ENCODE measurements at regions not wholly inside any gene's neighbourhood (a gene's known extent, or its start where the extent isn't known, plus 50 kb on each side); places are given as distances from the start of the nearest gene placed in this dataset.

DNA sequence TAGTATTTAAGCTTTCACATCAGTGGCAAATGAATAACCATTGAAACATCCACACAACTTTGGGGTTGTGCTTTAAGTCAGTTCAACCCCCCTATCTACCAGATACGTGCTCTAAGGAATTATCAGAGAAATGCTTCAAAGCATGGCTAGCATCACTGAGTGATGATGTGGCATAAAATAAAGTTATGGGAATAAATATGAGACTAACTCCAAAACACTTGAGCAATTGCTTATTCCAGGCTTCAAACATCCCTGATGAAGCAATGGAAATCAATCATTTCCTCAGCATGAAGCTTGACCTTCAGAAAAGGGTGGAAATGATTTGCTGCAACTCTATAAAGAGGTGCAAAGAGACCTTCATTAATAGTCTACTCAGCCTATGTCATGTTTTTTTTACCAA is 292.0 kb upstream of the SMC2 start:
- DNase-seq, result no peak

DNA sequence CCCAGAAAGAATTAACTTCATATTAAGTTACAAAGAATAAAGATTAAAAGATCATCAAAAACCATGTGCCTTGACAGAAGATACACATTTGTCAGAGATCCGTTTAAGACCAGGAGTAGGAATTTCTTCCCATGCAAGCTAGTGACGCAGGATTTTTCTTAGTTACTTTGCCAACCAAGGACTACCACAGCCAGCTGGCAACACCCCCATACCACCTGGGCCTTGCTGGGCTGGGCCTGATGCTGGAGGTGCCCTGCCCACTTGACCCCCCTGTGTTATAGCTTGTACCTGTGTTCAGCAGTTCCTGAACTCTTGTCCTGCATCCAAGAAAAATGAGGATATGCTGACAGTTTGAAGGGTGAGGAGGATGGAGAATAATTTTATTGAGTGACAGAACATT is 290.9 kb upstream of the SMC2 start:
- no peak for DNase-seq

DNA sequence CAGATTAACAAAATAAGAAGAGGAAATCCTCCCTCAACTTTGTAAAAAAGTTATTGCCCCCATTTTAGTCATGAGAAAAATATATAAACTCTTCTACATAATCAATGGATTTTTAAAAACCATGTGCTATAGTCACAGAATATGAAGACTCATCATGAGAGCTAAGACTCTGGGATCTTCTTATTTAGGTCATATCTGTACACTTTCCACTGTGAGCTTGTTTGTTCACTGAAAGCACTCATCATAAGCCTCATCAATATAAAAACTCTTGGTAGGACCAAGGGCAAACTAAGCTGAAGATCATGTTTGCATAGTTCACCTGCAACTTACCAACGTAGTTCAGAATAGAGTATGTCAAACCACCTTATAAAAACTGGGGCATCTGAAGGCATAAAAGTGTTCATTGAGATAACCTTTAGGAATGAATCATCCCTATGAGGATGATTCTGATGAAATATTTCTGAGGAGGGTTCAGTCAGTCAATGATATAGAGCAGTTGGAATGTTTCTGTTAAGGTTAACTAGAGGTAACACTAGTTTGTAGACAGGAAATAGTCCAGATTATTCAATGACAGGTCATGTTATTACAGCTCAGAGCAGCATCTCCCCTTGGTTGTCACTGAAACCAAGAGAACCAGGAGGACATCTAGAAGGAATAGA is 289.9 kb upstream of the SMC2 start:
- no peak for DNase-seq

DNA sequence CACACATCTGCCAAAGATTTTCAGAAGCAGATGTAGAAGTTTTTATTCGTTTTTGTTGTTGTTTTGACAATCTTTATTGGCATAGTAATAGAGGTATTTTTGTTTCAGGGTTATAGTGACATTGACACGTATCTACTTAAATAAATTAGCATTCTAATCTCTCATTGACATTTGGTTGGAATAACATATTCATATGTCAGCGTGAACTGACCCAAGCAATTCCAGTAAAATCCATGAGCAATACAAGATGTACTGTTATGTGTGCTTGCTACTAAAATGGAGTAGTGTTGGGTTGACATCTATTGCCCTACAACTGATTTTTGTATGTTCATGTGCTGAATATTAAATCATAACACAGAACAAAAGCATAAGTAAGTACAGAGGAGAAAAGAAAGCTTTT is 284.4 kb upstream of the SMC2 start:
- no peak for DNase-seq

DNA sequence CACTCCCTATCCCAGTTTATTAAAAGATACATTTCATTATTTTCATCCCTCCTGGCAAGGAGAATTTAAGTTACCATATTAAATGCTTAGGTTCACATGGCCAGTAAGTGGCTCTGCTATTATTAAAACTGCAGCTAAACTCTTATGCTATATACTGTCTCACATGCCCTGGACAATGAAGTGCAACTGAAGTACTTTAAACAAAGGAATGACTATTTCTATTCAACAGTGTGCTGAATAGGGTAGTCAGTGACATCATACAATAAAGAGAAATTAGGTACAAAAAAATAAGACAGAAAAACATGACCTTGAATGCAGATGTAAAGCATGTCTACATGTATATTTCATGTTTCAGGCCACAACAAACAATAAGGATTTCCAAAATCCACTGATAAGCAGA is 282.6 kb upstream of the SMC2 start:
- DNase-seq, result no peak

DNA sequence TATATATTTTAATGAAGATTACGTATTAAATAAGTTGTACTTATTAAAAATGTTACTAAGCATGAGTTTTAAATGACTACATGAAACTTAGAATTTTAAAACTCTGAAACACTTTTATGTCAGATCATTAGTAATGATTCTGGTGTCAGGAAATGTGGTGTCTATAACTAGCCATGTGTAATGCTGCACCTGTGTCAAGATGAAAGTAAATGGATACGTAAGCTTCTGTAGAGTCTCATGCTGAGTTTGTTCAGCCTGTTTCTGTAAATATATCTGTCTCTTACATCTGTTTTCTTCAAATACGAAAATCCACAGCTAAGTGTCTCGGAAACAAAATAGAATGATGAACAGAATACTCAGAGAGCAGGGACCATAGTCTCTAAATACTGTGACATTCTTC is 278.0 kb upstream of the SMC2 start:
- DNase-seq, result no peak

DNA sequence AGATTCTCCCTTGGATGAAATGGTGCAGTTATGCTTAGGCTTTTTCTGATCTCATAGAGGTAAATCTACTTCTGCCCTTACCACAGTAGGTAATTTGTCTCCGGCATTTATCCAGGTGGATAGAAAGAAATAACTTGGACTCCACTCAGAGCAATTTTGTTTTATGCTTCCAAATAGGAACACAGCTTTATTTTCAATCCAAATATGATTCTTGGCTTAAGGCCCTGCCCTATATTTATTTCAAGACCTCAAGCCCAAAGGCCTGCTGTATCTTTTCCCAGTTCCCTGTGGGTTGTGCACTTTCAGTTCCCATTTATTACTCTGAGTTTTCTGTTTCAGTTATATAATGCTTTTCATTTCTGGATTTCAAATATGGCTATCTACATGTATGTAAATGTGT is 274.2 kb upstream of the SMC2 start:
- DNase-seq, result no peak

DNA sequence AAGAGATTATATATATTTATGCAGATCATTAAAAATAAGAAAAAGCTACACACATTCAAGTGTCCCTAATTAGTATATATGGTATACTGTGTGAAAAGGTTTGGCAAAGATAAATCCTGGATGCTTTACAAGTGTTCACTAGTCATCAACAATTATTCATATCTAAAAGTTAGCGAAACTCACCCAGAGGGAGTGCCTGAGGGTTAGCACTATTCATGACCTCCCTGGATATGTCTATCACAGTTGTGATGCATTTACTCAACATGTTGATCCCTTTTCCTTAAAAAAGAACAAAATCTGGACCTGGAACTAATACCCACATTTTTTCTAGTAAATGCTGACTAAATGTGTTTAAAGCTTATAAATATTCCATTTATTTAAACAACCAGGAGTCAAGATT is 273.0 kb upstream of the SMC2 start:
- DNase-seq, result no peak

DNA sequence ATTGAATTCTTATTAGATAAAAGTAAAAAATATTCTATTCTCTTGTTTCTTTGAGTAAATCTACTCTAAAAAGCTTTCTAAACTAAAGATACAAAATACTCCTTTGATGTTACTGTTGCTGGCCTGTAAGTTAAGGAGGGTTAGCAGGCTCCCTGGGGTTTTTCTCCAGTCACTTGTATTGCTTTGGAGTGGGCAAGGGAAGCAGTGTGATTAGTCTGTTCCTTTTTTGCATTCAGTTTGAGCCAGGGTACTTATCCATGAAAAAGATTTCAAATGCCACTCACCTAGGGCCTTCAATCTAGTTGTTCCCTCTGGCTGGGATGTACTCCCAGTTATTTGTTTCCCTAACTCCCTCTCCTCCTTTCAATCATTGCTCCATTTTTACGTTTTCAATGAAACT is 256.2 kb upstream of the SMC2 start:
- DNase-seq, result no peak

DNA sequence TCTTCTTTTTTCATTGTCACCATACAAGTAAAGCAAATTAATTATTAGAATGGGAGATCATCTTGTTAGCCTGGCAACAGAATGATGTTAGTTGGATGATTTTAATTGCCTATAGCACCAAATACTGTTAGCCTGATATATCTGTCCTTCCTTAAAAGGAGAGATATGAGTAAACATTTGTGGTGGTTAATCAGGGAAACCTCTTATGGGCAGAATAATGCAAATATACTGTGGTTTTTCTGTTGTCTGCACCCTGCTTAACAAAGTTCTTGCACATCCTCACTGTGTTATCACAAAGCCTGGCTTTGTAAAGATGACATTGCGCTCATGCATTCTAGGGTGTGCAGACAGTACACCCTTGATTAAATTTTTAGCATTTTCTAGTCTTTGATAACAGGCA is 254.9 kb upstream of the SMC2 start:
- DNase-seq, result no peak

DNA sequence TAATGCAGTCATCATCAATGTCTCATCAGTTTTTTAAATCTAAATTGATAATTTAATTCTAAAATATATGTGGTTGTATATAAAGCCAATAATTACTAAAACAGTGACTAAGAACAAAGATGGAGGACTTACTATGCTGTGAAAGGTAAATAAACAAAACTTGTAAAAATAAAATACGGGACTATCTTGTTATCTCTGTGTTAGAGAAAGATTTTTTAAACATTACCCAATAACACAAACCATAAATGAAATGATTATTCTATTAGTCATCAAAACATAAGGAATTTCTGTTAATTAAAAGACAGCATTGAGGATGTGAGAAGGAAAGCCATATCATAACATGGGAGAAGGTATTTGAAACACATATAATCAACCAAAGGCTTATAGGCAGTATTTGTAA is 226.2 kb upstream of the SMC2 start:
- no peak for DNase-seq

DNA sequence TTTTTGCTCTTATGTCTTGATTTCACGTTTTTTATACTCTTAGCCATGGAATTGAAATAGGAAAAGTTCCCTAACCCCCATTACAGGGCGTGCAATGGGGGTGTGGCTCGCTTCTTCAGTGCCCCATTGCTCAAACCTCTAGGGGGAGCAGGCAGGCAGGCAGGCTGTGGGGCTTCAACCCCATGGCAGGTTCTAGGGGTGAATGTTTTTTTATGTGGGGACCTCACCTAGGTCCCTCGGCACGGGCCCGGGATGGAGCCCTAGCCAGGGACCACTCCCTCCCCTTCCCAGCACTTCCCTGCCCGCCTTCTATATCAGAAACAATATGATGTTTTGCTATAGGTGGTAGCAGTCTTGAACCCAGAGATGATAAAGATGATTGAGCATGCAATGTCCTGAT is 221.3 kb upstream of the SMC2 start:
- no peak for DNase-seq

DNA sequence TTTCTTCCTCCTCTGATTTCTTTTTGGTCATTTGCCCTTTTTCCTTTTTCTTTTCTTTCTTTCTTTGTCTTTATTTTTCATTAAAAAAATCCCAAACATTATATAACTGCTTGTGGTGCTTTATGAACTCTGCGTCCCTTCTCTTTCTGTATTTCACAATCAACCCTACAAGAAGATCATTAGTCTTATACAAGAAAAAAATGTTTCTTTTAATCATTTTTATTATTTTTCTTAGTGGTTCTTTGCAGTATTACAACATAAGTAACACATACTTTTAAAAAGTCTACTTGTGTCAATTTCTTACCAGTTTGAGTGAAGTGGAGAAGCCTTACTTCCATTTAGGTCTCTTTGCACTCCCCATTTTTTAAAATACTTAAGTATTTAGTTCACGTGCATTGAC is 212.7 kb upstream of the SMC2 start:
- no peak for DNase-seq

DNA sequence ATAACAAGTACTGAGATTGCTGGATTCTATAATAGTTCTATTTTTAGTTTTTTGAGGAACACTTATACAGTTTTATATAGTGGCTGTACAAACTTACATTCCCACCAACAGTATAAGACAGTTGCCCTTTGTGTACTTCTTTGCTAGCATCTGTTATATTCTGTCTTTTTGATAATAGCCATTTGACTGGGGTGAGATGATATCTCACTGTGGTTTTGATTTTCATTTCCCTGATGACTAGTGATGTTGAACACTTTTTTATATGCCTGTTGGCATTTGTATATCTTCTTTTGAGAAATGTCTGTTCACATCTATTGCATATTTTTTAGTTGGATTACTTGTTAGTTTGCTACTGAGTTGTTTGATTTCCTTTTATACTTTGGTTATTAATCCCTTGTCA is 204.1 kb upstream of the SMC2 start:
- DNase-seq, result no peak

DNA sequence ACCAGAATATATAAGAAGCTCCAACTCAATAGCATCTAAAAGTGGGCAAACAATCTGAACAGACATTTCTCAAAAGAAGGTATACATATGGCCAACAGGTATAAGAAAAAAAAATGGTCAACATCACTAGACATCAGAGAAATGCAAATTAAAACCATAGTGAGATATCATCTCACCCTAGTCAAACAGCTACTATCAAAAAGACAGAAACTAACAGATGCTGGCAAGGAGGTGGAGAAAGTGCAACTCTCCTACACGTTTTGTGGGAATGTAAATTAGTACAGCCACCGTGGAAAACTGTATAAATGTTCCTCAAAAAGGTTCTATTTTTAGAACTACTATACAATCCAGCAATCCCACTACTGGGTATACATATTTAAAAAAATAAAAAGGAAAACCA is 199.9 kb upstream of the SMC2 start:
- no peak for DNase-seq

DNA sequence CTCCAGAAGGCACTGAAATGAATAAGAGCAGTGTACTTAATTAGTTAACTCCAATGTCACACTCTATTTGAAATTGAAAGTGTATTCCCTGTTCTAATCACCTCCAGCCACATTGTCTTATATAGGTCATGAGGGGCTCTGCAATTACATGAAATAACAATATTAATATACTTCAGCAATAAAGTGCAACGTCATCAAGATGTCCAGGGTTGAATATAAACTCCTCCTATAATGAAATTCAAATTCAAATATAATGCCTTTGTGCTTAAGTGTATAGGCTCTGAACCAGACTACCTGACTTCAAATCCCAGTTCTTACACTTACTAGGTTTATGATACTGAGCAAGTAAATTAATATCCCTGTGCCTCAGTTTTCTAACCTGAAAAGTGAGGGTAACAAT is 195.6 kb upstream of the SMC2 start:
- DNase-seq, result no peak

DNA sequence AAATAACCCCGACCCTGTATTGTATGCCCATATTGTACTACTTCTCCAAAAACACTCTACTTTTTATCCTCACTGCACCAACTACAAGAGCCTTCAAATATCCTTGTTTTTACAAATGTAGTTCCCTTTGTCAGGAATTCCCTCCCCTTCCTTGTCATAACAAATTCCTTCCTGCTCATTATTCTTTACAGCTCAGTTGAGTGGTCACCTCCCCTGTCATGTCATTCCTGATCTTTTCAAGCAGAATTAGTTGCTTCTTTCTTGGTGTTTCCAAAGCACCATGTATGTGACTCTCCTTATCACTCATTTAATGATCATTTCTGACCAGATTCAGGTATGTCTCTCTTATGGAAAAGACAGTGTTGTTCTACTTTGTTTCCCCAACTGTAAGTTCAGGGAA is 194.2 kb upstream of the SMC2 start:
- no peak for DNase-seq

DNA sequence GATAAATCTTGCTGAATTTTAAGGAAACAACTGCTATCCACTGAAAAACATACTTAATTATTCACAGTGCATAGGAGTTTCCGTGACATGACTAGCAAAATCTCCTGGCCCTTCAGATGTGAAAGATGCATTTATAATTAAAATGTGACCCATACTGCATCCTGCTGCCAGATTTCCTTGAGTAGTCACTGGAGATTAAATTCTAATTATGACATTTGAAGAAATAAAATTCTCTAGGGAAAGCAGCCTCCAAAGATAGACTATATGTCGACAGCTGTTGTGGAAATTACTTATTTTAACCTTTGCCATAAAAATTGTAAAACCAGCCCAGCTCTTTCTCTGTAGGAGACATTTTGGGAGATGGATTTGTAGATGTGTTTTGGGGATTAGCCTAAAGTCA is 193.6 kb upstream of the SMC2 start:
- DNase-seq, result no peak

DNA sequence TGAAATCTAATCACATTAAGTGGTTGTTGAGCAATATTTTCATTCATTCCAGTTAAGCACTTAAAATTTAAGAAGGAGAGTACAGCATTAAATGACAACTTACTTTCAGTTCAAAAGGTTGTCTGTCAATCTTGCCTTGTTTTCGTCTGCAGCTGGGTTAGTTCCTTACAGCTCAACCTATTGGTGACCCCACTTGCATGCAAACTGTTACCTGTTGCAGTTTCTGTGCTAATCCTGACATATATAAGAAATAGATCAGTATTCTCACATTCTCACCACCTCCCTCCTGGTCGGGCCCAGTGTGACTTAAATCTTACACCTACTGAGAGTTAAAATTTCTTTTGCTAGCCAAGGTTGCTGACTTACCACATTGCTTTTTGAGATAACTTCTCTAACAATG is 191.8 kb upstream of the SMC2 start:
- DNase-seq, result no peak

DNA sequence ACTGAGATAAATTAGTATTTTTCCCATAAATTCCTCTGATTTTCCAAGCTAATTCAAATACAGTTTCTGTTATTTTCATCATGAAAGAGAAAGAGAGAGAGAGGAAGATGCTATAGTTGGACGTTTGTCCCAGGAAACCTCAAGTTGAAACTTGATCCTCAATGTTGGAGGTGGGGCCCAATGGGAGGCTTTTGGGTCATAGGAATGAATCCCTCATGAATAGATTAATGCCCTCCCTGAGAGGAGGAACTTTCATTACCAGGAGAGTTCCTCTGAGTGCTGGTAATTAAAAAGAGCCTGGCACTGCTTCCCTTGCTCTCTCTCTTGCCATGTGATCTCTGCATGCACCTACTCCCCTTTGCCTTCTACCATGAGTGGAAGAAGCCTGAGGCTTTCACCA is 189.9 kb upstream of the SMC2 start:
- no peak for DNase-seq

DNA sequence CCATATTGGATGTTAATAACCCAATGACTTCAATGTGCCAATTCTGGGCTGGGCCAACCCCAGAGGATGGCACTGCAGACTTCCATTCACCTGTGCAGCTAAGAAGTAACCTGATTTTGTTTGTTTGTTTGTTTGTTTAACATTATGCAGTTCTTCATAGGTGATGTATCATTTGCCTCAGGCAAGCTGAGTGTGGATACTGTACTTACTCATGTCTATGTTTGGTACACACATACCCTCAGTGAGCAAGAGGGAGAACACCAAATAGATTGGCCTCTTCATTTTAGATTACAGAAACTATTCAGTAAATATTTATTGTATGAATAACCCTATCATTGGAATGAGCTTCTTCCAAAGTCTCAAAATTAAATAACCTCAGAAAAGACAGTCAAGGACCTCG is 180.2 kb upstream of the SMC2 start:
- DNase-seq, result no peak

DNA sequence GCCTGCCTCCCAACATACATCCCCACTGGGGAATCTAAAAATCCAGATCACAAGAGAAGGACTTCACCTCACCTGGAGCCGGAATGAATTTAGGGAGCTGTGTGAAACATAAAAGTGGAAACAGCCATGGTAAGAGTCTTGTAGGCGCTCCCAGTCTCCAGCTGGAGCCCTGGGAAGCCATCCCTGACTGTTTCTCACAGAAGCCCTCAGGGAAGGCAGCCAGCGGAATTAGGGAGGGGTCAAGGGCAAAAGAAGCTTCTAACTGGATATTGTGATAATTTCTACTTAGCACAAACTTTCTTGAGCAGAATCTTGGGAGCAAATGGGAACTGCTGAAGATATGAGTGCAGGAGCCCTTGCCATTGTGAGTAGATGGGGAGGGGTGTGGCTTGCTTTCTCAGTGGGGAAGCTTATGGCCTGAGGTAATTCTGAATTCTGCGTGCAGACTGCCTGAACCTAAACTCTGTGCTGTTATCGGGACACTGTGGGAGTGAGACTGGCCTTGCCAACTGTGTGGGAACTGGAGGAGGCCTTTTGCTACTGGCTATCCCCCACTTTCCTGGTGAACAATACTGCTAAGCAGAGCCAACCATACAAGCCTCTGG is 174.4 kb upstream of the SMC2 start:
- DNase-seq, result no peak

DNA sequence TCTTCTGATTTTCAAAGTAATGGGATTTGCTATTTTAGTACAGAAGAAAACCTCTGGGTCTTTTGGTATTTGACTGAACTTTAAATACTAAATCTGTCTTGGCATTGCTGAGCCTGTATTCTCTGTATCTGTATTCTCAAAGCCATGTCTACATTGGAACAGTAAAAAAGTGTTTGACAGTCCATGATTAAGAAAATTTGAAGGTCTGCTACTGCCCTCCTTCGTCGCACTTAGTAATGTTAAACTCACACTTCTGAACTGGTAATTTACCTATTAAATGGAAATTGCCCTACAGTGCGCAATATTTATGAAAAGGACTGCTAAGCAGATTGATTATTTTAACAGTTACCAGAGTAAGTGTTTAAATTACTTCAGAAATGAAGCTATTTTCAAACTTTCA is 165.7 kb upstream of the SMC2 start:
- DNase-seq, result no peak

DNA sequence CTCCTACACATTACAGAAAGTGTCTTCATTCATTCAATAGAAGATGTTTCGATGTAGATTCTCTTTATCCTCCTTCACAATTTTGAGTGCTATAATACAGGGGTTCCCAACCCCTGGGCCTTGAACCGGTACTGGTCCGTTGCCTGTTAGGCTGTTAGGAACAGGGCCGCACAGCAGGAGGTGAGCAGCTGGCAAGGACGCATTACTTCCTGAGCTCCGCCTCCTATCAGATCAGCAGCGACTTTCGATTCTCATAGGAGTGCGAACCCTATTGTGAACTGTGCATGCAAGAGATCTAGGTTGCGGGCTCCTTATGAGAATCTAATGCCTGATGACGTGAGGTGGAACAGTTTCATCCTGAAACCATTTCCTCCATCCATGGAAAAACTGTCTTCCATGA is 153.0 kb upstream of the SMC2 start:
- no peak for DNase-seq

DNA sequence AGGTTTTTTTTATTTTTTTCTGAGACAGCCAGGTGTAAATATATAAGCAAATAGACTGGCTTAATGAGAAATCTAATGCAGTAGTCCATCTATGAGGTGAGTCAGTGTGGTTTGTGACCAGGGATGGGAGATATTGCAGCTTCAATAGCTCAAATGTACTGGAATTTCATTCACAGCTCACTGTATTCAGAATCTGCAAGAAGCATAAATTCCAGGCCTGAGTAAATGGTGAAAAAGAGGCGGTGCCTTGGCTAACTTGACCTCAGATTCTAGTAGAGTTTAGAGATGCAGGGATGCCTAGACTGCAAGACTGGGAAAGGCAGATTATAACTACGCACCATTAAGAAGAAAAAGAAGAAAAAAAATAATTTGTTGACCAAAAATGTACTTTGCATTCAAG is 151.9 kb upstream of the SMC2 start:
- DNase-seq, result no peak

DNA sequence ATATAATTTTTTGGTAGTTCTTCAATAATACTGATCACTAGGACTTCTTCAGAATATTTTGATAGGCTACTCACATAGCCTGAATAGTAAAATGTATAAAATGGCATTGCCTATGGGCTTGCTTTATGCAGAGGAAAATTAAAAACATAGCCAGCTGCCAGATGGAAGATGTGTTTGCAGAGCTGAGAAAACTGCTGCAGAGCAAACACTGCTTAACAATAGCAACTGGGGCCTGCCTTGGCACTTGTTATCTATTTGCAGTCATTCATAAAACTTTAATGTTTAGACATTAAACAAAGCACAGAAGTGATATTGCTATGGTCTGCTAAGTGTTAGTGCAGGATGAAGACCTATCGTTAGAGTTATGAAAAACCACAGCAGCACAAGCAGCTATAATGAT is 151.5 kb upstream of the SMC2 start:
- no peak for DNase-seq

All from femur (tissue), 1 donor.